Fibroblast of mammary gland (primary cell): ENCODE measurements at regions not wholly inside any gene's neighbourhood (a gene's known extent, or its start where the extent isn't known, plus 50 kb on each side); places are given as distances from the start of the nearest gene placed in this dataset.

Experiments
- DNase-seq: peaks from one replicate; pipeline ENCODE4 v3.0.0-alpha.2; 2010; ENCODE audit warnings: low read depth
- H3K4me3 ChIP-seq: 2 replicates; pipeline ENCODE4 v1.5.1; 2011; ENCODE audit warnings: low read depth, mild to moderate bottlenecking, low read length, moderate library complexity; ENCODE audit not compliant: control insufficient read depth
- CTCF ChIP-seq: conservative IDR thresholded peaks from 2 replicates; pipeline ENCODE4 v1.5.1; 2011; ENCODE audit warnings: low read depth, low read length, inconsistent platforms; ENCODE audit not compliant: control insufficient read depth, insufficient read depth

- no peak for TF ChIP-seq CTCF
- H3K4me3 ChIP-seq = no peak overlapping the region
- no peak for DNase-seq
These were observed 60.0 kb downstream of the ING1 start for GRCh38 chr13:110773480-110773879.

- TF ChIP-seq CTCF = no peak
- no peak overlapping the region for H3K4me3 ChIP-seq
- no peak for DNase-seq
These were observed 60.6 kb downstream of the ING1 start for GRCh38 chr13:110774051-110774450.

- TF ChIP-seq CTCF = no peak
- H3K4me3 ChIP-seq = no peak overlapping the region
- no peak for DNase-seq
These were observed 61.0 kb downstream of the ING1 start for GRCh38 chr13:110774490-110774889.

GRCh38 chr13:110775576-110775975, 62.1 kb downstream of the ING1 start:
- DNase-seq = no peak
- no peak overlapping the region for H3K4me3 ChIP-seq
- no peak for TF ChIP-seq CTCF

GRCh38 chr13:110777251-110777820, 63.8 kb downstream of the ING1 start:
- H3K4me3 ChIP-seq = no peak overlapping the region
- no peak for TF ChIP-seq CTCF
- no peak for DNase-seq

GRCh38 chr13:110779022-110779421, 65.5 kb downstream of the ING1 start:
- no peak overlapping the region for H3K4me3 ChIP-seq
- TF ChIP-seq CTCF = no peak
- no peak for DNase-seq

GRCh38 chr13:110780422-110780821, 66.9 kb downstream of the ING1 start:
- no peak for TF ChIP-seq CTCF
- DNase-seq = peak; percentile 23
- H3K4me3 ChIP-seq = no peak overlapping the region
